Dedifferentiated amniotic fluid mesenchymal stem cell (primary cell): ENCODE measurements at regions not wholly inside any gene's neighbourhood (a gene's known extent, or its start where the extent isn't known, plus 50 kb on each side); places are given as distances from the start of the nearest gene placed in this dataset.

Experiments used
- DNase-seq: peaks from one replicate; pipeline ENCODE4 v3.0.0-alpha.2; 2016; ENCODE audit errors: extremely low spot score

DNA sequence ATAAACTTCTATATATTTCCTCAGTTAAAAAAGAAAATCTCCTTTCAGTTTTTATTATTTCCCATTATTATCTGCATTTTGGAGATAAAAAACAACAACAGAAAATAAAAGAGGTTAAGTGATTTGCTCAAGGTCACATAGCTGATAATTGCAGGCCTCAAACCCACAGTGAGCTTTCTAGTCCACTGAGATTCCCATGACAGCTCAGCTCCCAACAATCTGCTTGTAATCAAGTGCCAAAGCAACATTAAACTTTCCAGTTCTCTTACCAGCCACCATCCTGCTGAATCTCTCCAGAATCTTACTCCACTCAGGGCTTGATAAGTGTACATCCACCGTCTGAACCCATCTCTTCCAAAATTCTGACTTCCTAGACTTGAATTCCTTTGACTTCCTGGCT is 318.2 kb upstream of the SEMA6D start:
- no peak for DNase-seq

DNA sequence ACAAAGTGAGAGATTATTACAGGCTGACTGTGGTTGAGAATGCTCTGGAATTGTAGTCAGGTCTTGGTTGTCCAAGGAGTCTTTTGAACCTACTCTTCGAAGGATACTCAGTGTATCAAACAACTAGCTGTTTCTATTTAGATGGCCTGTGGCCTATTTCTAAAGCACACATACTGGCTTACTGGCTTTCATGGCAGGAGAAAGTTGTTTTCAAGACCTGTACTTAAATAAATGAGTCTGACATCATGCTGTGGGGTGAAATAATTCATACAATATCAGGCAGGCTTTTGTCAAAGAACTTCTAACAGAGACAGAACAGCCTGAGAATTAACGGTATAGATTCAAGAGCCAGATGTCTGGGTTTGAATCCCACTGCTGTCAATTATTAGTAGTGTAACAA is 316.7 kb upstream of the SEMA6D start:
- DNase-seq, result no peak

DNA sequence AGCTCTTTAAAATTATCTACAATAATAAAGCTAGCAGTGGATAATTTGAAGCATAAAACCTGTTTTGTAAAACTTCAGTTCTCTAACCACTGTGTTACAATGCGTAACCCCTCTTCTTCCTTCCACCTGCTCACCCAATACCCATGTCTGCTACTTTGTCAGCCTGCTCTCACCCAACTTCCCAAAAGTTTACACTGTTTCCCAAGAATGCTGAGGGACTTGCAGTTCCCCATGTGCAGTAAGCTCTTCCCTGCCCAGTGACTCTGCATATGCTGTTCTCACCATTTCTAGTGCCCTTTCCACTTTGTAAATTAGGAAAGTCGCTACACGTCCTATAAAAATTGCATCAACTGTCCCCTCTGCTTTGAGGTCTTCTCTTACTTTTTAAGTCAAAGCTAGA is 315.9 kb upstream of the SEMA6D start:
- no peak for DNase-seq

DNA sequence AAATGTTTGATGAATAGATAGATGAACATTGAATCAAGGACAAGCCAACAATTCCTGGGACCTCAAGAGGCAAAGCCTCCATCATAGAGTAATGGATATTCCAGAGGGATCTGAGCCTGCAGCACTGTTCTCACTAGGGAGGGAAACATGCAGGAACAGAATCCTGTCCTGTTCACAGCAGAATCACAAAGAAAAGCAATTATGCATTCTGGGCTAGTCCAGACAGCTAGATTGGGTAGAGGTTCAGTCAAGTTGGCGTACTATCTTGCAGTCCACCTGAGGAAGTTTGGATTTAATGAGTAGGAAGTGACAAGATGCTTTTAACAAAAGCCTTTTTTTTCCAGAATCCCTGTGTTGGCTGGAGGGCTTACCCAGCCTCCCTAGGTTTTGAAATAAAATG is 314.5 kb upstream of the SEMA6D start:
- no peak for DNase-seq

DNA sequence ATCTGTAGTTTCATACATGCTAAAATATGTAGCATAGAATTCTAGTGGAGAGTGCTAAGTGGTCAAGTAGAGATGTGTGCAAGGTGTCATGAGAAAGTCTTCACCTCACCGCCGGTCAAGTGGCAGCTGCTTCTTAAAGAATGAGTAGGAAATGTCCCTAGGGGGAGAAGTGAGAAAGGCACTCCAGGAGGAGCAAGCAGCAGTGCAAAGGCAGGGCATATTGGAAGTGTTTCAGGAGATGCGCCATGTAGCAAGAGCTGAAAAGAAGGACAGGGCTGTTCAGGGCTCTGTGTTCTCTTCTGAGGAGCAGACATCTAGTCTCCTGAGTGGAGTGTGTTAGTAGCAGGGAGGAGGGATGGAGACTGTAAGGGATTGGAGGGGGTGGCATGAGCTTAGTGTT is 312.4 kb upstream of the SEMA6D start:
- no peak for DNase-seq

DNA sequence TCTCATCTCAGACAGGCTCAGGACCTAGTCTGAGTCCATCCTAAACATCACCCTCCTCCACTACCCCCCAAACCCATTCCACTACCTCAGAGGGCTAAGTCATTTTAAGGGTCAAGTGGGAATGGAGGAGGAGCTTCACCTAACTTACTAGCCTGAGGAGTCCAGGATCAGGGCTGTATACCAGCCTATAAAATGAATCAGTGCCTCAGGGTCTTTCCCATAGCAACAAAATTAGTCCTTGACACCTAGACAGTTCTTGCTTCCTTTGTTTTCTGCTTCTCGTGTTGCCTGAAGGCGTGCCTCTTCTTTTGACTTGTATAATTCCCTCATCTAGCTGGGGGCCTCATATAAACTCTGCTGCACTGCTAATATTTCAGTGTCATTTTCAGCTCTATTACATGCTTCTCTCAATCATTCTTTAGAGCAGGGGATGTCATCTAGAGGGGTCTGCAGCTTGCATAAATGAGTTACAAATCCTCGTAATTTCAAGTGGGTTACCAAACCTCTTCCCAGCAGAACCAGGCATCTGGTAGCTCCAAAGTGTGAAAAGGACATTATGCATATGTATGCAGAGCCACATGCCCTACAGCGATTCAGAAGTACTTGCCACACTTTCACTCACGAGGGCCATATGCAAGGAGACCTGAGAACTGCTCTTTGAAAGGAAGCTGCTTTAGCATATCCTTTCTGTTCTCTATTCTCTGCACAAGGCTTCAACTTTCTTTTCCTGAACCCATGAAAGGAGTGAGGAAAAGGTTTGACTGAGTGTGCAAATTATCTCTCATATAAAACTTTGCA is 311.7 kb upstream of the SEMA6D start:
- no peak for DNase-seq

DNA sequence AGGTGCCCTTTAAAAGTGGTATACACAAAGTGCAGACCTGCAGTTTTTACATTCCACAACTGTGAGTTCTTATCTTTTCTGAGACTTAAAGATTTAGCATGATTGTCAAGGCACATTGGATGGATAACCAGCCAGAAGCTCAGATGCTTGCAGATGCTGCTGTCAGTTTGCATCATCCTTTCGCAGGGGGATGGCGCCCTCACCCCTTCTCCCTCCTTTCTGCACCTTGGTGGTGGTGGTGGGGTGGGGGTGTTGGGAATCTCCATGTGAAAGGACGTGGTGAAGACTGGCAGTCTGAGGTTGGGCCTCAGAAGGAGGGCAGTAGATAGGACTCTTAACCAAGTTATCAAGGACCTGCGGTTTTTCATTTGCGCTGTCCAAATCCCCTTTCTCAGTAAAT is 309.6 kb upstream of the SEMA6D start:
- no peak for DNase-seq

DNA sequence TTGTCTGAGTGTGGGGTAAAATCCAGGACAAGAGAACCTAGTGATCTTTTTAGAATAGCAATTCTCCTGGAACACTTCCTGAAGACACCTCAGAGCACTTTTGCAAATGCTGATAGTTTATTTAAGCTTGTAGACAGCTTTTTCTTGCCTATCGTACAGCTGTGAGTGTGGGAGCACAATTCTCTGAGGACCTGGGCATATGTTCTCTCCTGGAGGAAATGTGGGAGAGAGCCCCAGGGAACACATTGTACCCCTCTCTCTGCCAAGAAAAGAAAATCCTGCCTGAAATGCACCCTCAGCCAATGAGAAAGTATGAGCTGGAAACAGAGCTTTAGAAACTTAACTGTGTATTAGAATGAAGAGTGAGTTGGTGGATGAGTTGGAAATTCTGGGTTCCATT is 308.3 kb upstream of the SEMA6D start:
- DNase-seq, result no peak

DNA sequence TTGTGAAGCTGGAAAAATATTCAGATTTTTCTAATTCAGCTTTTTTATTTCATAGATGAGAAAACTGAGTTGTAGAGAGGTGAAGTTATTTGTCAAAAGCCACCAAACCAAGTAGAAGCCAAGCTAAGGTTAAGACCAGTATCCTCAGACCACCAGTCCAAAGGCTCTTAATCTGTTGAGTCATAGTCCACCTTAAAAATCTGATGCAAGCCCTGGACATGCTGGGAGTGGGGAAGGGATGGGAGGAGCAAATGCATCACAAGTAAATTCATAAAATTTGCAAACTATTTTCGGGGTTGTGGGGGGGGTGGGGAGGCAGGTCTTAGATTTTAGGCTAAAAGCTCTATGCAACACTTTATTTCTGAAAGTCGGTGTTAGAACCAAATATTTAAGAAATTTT is 307.7 kb upstream of the SEMA6D start:
- DNase-seq, result peak; percentile 71

DNA sequence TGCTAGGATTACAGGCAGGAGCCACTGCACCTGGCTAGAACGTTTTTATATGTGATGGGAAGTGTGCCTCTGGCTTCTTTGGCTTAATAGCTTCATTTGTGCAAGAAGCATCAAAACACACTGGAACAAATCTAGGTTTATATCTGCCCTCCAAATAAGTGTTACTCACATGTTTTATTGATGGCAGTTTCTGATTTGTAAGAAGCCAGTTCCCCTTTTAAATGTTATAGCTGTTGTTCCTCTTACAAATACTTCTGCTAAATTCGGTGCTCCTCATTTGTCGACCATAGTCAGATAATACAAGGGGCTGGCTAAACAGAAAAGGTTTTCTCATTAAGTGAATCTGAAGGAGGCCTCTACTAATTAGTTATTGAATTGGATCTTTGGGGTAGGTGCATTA is 307.1 kb upstream of the SEMA6D start:
- DNase-seq, result no peak

DNA sequence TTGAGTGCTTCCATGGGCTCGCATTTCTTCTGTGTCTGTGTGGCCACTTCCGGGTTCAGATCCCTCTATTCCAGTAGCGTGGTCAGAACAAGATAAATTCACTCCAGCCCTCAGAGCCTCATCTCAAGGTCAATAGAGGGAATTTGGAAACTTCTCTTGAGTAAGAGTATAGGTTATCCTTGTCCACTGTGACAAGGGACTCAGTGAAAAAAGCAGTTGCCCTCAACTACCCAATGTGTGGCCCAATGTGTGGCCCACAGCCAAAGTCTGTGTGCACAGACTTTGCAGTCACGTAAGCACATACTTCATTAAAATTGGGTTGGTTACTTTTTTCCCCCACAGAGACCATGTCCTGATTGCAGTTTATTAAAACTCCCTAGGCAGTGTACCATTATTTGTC is 305.6 kb upstream of the SEMA6D start:
- no peak for DNase-seq

DNA sequence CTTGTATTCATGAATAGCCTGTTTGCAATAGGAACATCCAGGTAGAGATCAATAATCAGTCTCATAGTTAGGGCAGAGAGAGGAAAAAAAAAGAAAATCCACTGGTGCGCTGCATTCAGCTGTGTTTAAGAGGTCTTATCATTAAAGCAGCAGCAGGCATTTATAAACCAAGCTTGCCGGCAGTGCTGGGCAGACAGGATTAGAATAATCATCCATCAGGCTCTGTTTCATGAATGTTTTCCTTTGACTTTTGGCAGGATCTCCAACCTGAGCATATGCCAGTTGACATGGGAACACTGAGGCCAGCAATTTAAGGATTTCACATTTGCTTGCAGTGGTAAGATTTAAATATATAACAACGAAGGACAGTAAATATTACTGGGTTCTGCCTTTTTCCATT is 305.2 kb upstream of the SEMA6D start:
- no peak for DNase-seq

DNA sequence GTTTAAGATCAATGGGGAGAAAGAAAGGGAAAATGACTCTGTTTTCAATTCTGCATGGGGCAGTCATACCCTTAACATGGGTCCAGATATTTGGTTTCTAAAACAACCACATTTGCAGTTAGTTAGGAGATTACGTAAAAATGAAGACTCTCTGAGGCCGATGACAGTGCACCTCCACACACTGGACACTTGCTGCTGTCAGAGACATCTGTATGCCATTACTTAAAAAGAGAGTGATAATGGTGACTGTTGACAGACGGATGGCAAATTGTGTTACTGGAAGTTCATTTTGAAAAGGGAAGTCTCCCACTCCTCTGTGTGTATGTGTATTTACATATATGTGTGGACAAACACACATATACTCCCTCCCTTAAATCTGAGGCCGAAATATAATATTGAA is 304.5 kb upstream of the SEMA6D start:
- DNase-seq, result no peak

DNA sequence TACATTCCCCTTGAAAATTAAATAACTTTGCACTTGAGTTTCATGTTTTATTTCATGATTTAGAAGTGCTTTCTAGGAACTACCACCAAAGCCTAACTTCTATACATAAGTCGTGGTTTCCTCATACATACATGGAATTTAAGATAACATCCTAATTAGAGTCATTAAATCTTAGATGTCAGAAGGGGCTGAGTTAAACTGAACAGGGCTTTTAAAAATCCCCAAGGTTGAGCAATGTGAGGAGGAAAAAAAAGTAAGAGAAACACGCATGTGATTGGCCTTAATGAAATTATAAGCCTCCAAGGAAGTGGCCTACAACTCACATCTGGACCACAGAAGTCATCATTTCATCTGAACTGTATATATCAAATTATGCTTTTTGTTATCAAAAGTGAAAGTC is 303.1 kb upstream of the SEMA6D start:
- no peak for DNase-seq

DNA sequence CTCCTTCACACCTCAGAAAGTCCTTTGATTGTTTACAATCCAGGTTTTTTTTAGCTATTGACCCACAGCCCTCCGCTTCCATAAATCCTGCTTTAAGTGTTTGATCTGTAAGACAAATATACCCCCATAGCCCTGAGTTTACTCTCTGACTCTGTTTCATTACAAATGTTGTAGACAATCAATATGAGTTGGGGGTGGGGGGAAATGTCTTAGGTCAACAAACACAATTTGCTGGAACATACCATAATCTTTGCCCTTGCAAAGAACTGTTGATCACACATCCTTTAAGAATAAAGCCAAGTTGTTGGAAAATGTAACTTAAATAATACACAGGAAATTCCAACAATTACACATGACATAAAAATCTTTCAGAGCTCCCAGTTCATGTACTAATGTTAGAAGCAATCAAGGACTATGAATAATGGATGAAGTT is 301.8 kb upstream of the SEMA6D start:
- no peak for DNase-seq

DNA sequence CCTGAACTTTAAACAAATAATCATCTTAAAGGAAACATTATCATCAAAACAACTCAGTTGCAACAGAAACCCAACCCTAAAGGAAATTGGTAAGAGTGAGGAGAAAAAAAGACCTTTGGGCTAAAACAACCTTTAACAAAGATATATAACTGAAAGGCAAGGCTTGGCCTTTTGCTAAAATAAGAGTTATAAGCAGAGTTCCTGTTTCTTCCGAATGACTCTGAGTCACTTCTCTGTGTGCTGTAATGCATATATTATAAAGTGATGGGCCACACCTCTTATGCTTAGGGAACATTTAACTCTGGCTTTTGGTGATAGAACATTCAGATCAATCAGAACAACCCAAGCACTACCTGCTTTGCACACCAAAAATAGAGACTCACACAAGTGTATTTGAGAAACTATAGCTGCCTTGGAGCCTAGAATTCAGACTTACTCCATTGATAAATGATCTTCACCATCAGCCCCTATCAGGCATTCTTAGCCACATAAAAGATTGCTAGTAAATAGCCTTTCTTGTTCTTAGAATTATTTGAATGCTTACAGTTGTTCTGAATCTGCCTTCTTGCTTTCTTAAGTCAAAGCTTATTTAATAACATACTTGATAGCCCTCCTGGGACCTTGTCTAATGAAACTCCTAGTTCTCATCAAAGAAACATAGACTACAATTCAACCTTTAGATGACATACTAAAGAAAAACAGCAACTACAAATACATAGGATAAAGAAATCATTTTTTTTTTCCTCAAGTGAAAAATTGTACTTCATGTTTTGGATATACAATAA is 294.2 kb upstream of the SEMA6D start:
- no peak for DNase-seq

DNA sequence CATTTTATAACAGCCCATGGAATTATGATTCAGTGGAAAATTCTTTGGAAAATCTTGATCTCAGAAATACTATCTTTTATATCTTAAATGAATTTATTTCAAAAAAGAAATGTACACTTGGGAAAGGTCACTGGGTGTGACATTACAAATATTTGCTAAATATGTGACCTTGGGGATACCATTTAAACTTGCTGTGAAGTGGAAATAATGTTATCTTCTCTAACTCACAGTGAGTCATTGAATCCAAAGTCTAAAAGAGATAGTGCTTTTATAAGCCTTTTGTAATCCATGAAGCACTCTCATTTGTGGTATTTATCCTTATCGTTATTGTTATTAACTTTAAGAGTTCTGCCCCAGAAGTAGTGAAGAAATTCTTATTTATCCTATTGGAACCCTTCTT is 289.8 kb upstream of the SEMA6D start:
- DNase-seq, result no peak

DNA sequence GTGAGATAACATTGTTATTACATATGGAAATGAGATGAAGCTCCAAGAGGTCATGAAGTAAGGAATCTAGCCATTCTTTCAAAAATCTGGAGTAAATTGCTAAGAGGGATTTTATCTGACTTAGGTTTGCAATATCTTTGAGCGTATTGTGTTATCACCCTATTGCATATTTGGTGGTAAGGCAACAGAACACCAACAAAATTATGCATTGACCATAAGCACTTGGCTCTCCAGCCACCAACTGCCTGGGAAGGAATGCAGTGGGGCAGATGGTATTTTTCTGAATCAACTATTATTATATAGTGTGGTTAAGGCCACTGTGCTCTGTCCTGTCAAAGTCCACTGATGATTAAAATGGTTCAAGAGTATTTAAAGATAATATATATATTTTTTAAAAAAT is 287.9 kb upstream of the SEMA6D start:
- no peak for DNase-seq

DNA sequence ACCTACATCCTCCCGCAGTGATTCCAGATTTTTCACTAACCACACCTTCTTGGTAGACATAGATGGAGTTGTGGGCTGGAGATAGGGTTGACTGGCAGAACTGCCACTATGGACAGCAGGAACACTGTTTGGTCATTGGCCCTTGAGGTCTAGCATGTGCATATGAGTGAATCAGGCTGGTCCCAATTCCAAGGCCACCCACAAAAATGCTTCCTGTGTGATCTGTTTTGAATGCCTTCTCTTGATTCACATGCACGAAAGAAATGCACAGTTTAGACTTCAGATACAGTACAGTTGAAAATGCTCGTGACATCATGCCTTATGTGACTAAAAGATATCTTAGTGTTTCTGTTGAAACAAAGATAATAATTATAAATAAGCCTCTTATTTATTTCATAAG is 285.8 kb upstream of the SEMA6D start:
- DNase-seq, result peak; percentile 89

DNA sequence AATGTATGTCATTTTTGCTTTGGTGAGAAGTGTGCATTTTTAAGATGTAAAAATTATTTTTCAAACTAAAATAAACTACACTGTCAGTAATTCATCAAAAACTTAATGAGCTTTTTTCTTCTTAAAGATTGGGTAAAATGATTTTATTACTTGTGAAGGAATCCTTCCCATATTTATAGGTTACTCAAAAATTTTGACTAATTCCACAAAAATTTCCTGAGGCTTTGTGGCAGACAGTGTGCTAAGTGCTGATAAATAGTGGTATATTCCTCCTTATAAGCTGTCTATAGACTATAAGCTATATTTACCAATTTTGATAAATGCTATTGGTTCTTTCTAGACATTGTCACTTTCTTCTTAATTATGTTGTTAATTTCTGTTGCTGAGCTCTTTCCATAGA is 284.5 kb upstream of the SEMA6D start:
- DNase-seq, result no peak

DNA sequence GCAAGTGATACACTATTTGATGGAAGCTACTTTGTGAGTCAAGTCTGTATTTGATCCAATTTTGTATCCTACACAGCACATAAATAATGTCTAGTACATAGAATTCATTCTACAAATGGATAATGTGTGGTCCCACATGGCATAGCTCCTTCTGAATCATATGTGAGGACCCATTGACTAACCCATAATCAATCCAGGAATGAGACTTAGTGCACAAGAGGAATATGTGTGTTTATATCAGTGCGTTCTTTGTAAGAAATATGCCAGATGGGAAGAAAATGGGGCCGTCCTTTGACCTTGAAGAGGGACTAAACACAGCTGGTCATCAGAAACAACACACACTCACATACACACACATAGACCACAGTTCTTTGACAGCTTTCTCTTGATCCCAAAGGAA is 282.7 kb upstream of the SEMA6D start:
- DNase-seq, result no peak

DNA sequence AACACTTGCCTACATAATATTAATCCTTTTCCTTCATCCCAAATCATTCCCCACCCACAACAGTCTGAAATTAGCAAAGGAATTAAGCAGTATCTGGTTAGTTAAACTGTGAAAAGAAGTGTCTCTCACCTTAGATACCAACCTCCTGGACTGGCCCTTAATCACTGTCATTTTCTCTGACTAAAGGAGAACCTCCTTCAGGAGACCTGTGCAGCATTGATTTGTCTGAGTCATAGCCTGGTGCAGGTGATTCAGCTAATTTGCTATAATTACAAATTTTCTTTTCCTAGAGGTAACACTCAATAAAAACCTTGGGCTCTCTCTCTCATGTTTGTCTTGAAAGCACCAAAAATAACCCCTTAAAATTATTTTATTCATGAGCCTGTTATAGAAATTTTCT is 279.8 kb upstream of the SEMA6D start:
- no peak for DNase-seq
